Embryonic facial prominence (tissue), 1 donor: ENCODE measurements at regions not wholly inside any gene's neighbourhood (a gene's known extent, or its start where the extent isn't known, plus 50 kb on each side); places are given as distances from the start of the nearest gene placed in this dataset.
"Not testable (repeated sequence)": the region's sequence is repeated elsewhere in the genome, so short reads cannot be mapped to it uniquely, and the experiment has no call there.

Source experiments
- DNase-seq: peaks from one replicate; pipeline ENCODE4 v3.0.0-alpha.2; 2016; ENCODE audit errors: extremely low spot score

- no peak for DNase-seq
Observed at GRCh38 chr12:42728770-42729534, 139.4 kb upstream of the PRICKLE1 start.

DNA sequence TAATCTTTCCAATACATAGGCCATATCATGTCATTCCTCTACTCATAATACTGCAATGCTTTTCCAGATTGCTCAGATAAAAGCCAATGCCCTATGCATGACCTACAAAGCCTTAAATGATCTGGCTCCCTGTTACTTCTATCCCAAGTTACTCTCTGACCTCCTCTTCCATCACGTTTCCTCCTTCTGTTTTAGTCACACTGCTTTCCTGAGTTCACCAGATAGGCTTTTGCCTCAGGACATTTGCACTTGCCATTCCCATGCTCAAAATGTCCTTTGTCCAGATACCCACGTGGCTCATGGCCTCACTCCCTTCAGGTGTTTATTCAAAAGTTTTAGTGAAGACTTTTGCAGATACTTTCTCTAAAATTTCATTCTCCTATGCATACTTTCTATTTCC is 138.7 kb upstream of the PRICKLE1 start:
- no peak for DNase-seq

DNA sequence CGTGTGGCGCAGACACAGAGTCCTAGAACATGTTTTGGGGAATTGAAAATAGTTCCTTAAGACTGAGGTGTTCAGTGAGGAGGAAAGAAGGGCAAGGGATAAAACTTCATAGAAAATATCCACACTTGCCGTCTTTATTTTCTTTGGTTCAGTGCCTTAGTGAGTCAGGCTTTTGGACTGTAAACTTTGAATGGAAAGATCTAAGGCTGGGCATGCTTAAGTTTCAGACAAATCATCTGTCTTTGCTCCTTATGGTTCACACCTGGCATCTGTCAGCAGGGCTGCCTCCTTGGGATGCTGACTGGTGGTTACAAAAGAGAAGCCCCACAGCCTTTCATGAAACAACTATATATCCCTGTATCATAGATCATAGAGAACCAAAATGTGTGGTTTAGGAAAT is 136.3 kb upstream of the PRICKLE1 start:
- no peak for DNase-seq

DNA sequence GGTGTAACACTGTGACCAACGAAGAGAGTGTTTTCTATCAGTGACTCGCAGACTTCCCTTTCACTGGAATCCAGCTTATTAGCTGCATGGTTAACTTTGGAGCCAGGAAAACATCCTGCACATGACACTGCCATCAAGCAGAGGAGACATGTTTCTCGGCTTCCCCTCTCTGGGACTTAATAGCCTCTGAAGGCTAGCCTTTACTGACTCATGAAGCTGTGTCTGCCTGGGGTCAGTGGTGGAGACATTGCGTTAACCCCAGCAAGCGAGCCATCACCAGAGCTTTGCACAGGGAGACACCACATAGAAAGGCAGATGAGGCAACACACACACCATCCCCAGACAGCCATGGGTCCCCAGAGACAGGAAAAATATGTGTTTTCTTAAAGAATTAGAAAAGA is 126.9 kb upstream of the PRICKLE1 start:
- DNase-seq = no peak

GRCh38 chr12:42713566-42713965 is 124.0 kb upstream of the PRICKLE1 start:
- not testable (repeated sequence) for DNase-seq

GRCh38 chr12:42708374-42708773 is 118.8 kb upstream of the PRICKLE1 start:
- DNase-seq = not testable (repeated sequence)

DNA sequence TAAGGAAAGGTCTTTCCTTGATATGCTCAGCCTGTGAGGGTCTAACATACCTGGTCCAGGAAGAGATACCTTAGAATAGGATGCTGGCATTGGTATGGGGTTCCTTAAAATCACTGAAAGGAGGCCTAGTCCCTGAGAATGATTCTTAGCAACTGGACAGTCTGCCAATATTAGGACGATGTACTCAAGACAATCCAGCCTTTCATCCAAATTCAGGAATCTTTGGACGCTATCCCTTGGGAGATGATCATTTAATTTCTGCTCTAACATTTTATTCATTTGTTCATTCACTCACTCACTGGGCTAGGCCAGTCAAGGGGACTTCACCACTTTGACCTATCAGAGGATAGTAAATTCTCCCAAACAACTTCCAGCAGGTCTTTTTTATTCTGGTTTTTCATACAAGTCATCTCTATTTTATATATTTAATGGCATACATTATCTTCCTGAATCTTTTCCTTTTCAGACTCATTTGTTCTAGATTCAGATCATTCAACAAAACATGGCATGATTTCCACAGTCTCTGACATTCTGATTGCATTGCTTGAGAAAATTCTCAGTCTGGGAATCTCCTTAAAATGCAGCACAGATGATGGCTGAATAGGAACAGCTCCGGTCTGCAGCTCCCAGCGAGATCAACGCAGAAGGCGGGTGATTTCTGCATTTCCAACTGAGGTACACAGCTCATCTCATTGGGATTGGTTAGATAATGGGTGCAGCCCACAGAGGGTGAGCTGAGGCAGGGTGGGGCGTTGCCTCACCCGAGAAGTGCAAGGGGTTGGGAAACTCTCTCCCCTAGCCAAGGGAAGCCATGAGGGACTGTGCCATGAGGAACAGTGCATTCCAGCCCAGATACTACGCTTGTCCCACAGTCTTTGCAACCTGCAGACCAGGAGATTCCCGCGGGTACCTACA is 118.0 kb upstream of the PRICKLE1 start:
- no peak for DNase-seq

DNA sequence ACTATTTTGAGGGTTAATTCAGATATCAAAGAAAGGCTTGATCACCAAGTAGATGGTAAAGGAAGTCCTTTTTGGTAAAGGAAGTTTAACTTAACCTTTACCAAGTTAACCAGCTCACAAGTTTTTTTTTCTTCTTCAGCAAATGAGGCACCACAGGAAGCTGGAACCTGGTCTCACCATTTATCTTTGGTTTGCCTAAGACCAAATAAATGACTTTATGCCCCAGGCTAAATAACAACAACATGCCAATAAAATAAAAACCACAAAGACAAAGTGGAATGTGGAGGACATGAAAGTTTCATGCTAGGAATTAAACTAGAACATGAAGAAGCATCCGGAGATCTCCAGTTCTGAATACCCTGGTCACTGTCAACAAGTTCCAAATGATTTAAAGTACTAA is 116.8 kb upstream of the PRICKLE1 start:
- DNase-seq = no peak

- no peak for DNase-seq
Observed at GRCh38 chr12:42705863-42706262, 116.3 kb upstream of the PRICKLE1 start.

DNA sequence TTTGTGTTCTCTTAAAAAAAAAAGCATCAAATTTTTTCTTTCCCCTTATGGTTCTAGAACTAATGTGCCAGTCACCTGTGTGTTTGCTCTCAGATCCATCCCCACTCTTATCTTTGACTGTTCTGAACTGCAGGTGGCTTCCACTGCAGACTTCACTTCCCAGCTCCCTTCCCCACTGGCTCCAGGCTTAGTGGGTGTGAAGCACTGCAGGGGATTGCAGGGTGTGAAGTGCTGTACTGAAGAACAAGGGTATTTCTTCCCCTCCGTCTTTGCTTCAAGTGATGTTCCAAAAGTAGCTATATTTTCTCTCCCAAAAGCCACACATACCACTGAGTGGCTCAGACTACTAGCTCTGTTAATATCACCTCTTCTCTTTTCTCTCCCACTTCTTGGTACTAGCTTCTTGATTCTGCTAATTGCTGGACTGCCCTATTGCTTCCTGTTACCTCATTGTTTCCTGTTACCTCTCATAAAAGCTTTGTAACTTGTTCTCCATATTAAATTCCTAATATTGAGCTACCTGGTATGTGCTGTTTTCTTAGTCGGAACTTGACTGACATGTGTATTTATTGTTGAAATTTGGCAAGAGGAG is 115.4 kb upstream of the PRICKLE1 start:
- no peak for DNase-seq

DNA sequence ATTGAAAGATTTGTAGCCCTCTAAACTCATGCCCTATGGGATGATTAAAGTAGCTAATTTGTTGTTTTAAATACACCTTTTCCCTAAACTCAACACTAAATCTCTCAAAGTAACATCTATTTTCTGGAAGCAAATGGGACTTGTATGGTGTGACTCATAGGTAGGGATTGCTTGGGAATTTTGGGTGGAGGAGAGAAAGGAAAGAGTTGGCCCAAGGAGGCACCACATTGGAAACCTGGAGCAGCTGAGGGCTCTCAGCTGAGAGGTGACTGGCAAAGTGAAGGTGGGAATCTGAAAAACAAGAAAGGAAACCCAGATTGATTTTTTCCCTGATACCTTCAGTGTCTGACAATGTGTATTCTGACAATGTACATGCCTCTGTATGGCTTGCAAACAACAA is 114.8 kb upstream of the PRICKLE1 start:
- DNase-seq = no peak

DNA sequence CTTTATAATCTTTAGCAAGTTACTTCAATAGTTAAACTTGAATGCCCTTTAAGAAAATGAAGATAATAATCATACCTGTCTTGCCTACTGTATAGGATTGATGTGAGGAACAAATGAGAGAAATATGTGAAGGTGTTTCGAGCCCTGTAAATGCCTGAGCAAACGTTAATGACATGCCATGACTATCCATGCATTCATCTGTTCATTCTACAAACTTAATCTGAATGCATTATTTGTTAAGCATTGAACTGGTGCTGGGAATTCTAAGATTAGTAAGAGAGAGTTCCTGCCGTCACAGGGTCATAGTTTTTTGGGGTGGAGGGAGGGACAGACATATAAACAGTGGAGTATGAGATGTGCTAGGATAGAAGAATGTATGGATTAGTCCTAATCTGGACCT is 111.5 kb upstream of the PRICKLE1 start:
- no peak for DNase-seq

DNA sequence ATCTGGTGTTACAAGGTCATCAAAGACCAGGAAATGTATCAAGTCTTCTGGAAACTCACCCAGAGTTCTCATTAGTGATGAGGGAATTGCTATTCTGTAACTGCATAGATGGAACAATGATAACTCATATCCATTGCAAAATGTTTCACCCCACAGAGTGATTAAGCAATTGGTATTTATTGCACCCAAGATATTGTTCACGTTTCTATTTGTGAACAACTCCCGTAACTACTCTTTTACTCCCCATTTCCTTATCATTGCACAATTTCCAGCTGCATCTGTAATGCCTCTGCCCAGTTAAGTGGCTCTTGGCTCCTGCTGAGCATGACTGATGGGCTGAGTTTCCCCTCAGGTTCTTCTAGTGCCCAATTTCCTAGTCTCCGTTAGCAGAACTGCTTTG is 108.7 kb upstream of the PRICKLE1 start:
- no peak for DNase-seq

DNA sequence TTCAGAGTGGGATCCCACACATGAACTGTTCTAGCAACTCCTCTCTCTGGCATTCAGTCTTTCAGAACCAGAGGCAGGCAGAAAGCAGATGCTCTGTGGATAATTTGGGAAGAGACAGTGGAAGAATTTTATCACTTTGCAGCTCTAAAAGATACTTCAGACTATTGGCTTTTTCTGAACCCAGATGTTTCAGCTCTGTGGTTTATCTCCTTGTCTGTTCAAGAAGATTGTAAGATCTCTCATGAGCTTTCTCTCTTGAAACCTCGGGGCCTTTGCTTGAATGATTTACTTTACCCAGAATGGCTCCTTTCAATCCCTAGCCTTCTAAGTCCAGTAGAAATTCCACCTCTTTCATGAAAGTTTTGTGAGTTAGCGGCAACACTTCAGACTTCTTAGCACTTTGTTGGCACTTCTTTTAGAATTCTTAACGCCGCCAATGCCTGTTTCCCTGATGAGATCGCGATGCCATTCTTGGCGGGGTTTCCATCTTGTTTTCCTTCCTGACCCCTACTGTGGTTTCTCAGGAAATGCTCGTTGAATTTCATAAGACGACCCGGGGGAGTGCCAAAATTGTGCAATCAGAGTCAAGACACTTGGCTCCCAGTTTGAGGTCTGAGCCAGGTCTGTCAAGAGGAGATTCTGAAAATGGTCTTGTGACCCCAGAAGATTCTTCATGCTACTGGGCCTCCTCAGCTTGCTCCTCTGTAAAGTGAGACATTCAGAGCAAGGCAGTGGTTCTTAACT is 107.0 kb upstream of the PRICKLE1 start:
- DNase-seq = no peak

- no peak for DNase-seq
Observed at GRCh38 chr12:42695490-42695995, 106.0 kb upstream of the PRICKLE1 start.

GRCh38 chr12:42692749-42693148 is 103.2 kb upstream of the PRICKLE1 start:
- no peak for DNase-seq

DNA sequence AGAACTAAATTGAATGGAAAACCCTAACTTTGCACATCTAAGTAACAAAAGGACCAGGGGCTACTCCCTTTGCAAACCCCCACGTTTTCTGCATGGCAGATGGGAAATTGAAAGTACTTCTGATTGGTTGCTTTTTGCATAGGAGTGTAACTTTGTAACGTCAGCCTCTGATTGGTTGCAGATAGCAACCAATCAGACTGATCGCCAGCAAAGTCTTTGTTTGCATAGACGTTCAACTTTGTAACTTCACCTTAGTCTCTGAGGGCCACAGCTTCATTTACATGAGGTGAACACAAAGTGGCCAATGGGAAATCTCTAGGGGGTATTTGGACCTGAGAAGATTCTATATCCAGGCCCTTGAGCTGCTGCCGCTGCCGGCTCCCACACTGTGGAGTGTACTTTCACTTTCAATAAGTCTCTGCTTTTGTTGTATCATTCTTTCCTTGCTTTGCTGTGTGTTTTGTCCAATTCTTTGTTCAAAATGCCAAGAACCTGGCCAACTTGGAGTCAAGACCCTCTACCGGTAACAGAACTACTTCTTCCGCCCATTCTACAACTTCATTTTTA is 102.5 kb upstream of the PRICKLE1 start:
- no peak for DNase-seq

DNA sequence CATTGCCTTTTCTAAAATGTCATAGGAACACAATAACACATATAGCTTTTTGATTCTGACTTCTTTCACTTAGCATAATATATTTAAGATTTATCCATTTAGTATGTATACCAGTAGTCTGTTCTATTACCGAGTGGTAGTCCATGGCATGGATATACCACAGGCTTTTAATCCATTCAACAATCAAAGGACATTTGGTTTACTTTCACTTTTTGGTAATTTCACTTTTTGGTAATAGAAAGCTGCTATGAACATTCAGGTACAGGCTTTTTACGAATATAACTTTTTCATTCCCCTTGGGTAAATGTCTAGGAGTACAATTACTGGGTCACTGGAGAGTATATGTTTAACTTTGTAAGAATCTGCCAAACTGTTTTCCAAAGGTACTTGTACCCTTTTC is 100.7 kb upstream of the PRICKLE1 start:
- DNase-seq = no peak

DNA sequence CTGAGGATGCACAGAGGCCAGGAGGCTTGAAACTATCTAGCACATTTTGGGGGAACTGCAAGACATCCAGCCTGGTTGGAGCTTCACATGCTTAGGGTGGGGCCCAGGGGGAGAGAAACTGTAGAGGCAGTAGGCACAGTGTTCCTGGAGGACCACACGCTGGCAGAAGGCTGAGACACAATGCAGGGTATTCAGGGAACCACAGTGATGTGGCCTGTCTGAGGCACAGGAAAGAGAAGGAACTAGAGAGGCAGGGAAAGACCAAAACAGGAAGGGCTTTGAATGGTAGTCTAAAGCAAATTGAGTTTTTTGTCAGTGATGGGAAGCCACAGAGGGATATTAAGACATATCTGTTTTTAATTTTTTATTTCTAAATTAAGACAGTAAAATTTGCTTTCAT is 100.2 kb upstream of the PRICKLE1 start:
- no peak for DNase-seq

- no peak for DNase-seq
Observed at GRCh38 chr12:42686514-42687172, 97.1 kb upstream of the PRICKLE1 start.

- DNase-seq = no peak
Observed at GRCh38 chr12:42684802-42685071, 95.2 kb upstream of the PRICKLE1 start.
